Activated CD8-positive, alpha-beta T cell treated with anti-CD3 and anti-CD28 coated beads, Interleukin-2, amount 10 ng/mL, durations not matched to agents 7 days and 5 days (primary cell): ENCODE measurements at regions not wholly inside any gene's neighbourhood (a gene's known extent, or its start where the extent isn't known, plus 50 kb on each side); places are given as distances from the start of the nearest gene placed in this dataset.

Experiments used
- ATAC-seq: fragments of 150-1000 bp; cut with Tn5 transposase; one replicate; pipeline ENCODE4 v1.10.0; 2021; ENCODE audit warnings: moderate library complexity
- CTCF ChIA-PET: fragments of 350-600 bp; sonication (Branson Sonifier 250); formaldehyde crosslinking; loops from one replicate; lab custom pipeline; 2021; ENCODE audit warnings: antibody characterized with exemption; lab: Charles Lee
- POLR2A ChIA-PET: fragments of 350-600 bp; sonication (Branson Sonifier 250); formaldehyde crosslinking; loops from one replicate; lab custom pipeline; 2021; ENCODE audit warnings: antibody characterized with exemption; lab: Charles Lee
- DNase-seq: peaks from one replicate; pipeline ENCODE4 v3.0.0-alpha.2; 2020
- H3K27ac Mint-ChIP-seq: one replicate; pipeline ENCODE4 v1.8.0; 2021; ENCODE audit warnings: mild to moderate bottlenecking, mixed read lengths
- H3K27me3 Mint-ChIP-seq: one replicate; pipeline ENCODE4 v1.8.0; 2021; ENCODE audit warnings: low read depth, mixed read lengths
- H3K36me3 Mint-ChIP-seq: one replicate; pipeline ENCODE4 v1.8.0; 2021; ENCODE audit warnings: low read depth, mixed read lengths
- H3K4me1 Mint-ChIP-seq: one replicate; pipeline ENCODE4 v1.8.0; 2021; ENCODE audit warnings: low read depth, mixed read lengths
- H3K4me3 Mint-ChIP-seq: one replicate; pipeline ENCODE4 v1.8.0; 2021; ENCODE audit warnings: mild to moderate bottlenecking, mixed read lengths
- H3K9me3 Mint-ChIP-seq: one replicate; pipeline ENCODE4 v1.8.0; 2022; ENCODE audit warnings: mixed read lengths; ENCODE audit not compliant: insufficient read depth

DNA sequence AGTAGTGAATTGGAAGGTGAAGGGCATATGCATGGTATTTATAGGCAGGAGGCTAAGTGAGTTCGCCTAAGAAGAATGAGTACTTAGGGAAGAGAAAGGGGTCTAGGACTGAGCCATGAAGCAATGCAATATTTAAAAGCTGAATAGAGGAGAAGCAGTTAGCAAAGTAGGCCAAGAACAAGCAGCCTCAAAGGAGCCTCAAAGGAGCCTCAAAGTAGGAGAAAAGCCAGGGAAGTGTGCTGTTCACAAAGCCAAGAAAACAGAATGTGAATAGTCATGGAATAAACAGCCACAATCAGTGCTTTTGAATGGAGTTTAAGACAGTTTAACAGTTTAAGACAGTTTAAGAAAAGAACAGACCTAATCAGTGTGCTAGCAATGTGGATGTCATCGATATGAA is 762.0 kb downstream of the SORCS1 start:
- no peaks in the 10 kb centered on the region for H3K27me3 Mint-ChIP-seq
- CTCF ChIA-PET: no interaction called here
- no peak overlapping the region for H3K4me3 Mint-ChIP-seq
- DNase-seq (no peak), ATAC-seq (no peak)
- POLR2A ChIA-PET: no interaction called here
- H3K9me3 Mint-ChIP-seq: peaks cover 3% of the 10 kb centered on the region
- no peak overlapping the region for H3K27ac Mint-ChIP-seq
- H3K4me1 Mint-ChIP-seq: no peaks in the 10 kb centered on the region
- H3K36me3 Mint-ChIP-seq: no peaks in the 10 kb centered on the region

DNA sequence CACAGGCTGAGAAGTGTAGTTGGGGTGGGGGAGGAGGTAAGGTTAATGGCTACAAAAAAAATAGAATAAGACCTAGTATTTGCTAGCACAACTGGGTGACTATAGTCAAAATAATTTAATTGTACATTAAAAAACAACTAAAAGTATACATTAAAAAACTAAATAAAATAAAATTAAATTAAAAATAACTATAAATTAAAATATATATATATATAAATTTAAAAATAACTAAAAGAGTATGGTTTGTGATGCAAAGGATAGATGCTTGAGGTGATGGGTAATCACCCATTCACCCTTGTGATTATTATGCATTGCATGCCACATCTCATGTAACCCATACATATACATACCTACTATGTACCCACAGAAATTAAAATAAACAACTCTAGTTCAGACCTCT is 762.5 kb downstream of the SORCS1 start:
- Mint-ChIP-seq H3K36me3 (no peaks in the 10 kb centered on the region), H3K4me3 (no peak overlapping the region), H3K9me3 (peaks cover 3% of the 10 kb centered on the region), H3K27ac (no peak overlapping the region), H3K27me3 (no peaks in the 10 kb centered on the region), H3K4me1 (no peaks in the 10 kb centered on the region)
- DNase-seq (no peak), ATAC-seq (no peak)
- ChIA-PET CTCF (no interaction called here), POLR2A (no interaction called here)

DNA sequence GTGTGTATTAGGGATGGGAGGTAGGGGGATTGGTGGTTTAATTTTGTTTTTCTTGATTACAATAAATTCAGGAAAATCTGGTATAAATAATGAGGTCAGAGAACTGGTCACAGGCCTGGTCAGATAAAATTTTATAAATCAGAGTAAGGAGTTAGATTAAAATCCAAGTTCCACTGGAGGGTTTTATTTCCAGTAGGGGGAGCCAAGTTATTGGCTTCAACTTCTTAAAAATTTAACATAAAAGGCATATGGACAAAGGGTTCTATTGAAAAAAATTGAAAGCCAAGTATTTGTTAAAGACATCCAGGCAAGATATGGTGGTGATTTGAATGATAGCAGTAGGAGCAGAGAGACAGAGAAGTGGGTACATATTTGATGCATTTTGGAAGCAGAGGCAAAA is 763.3 kb downstream of the SORCS1 start:
- no peaks in the 10 kb centered on the region for H3K4me1 Mint-ChIP-seq
- DNase-seq (no peak), ATAC-seq (no peak)
- ChIA-PET CTCF (no interaction called here), POLR2A (no interaction called here)
- H3K36me3 Mint-ChIP-seq: no peaks in the 10 kb centered on the region
- no peaks in the 10 kb centered on the region for H3K27me3 Mint-ChIP-seq
- peaks cover 3% of the 10 kb centered on the region for H3K9me3 Mint-ChIP-seq
- H3K27ac Mint-ChIP-seq: no peak overlapping the region
- H3K4me3 Mint-ChIP-seq: no peak overlapping the region

DNA sequence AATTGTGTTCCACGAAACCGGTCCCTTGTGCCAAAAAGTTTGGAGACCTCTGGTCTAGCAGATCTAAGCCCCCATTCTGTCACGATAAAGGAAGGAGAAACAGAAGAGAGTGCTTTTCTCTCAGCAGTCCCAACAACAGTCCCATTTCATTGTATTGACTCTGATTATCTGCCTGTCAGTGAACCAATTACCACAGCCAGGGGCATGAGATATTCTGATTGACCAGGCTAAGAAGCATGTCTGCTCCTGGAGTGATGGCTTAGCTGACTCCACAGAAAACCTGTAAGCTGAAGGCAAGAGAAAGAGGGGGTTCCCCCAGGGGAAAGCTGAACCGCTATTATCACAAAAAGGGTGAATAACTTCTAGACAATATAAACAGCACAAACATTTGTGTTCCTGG is 765.4 kb downstream of the SORCS1 start:
- no peak overlapping the region for H3K27ac Mint-ChIP-seq
- no peak overlapping the region for H3K4me3 Mint-ChIP-seq
- H3K36me3 Mint-ChIP-seq: no peaks in the 10 kb centered on the region
- no peaks in the 10 kb centered on the region for H3K27me3 Mint-ChIP-seq
- DNase-seq (no peak), ATAC-seq (no peak)
- H3K4me1 Mint-ChIP-seq: no peaks in the 10 kb centered on the region
- POLR2A ChIA-PET: no interaction called here
- peaks cover 5% of the 10 kb centered on the region for H3K9me3 Mint-ChIP-seq
- CTCF ChIA-PET: no interaction called here

DNA sequence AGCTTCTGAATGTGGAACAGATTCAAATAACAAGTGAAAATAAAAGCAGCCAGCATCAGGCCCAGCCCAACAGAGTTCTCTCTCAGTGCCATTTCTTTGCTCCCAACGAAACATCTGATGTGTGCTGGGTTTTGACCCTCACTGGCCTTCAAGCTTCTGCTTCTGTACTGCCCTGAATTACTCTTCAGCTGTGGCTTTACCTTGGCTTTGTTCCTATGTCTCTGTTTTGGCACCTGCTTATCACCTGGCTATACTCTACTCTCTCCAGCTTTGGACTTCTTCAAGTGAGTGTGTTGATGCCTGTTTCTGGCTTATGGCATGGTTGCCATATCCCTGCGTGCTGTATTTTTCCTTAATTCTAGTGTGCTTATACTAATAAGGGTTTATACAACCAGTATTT is 768.3 kb downstream of the SORCS1 start:
- no peaks in the 10 kb centered on the region for H3K36me3 Mint-ChIP-seq
- peaks cover 5% of the 10 kb centered on the region for H3K9me3 Mint-ChIP-seq
- H3K4me3 Mint-ChIP-seq: no peak overlapping the region
- POLR2A ChIA-PET: no interaction called here
- CTCF ChIA-PET: no interaction called here
- no peaks in the 10 kb centered on the region for H3K4me1 Mint-ChIP-seq
- ATAC-seq: no peak
- DNase-seq: no peak
- no peak overlapping the region for H3K27ac Mint-ChIP-seq
- H3K27me3 Mint-ChIP-seq: no peaks in the 10 kb centered on the region

DNA sequence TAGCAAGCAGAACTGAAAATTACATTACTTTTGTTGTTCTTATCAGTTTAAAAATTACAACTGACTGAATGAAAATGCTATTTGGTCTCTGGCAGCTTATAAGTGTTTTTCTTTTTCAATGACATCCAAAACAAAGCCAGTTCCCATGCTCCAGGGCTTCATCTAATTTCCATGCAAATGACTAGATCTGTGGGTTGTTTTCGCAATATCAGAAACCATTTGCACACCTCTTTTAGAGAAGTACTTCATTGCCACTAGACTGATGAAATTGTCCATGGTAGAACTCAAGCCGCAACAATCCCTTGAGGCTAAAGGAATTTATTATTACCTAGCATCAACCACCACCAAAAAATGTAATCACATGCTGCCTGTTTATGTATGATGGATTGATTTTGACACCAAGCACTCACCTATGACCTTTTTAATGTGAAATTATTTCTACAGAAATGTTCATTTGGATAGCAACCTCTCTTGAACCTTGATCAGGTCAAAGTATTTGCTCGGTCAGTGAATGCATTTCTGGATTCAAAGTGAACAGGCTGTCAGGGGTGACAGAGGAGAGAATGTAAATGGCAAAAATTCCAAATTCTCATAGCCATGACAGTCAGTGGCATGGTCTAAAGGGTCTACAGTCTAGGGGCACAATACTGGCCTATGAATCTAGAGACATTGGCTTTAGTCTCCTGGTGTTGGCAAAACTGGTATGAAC is 769.3 kb downstream of the SORCS1 start:
- POLR2A ChIA-PET: no interaction called here

DNA sequence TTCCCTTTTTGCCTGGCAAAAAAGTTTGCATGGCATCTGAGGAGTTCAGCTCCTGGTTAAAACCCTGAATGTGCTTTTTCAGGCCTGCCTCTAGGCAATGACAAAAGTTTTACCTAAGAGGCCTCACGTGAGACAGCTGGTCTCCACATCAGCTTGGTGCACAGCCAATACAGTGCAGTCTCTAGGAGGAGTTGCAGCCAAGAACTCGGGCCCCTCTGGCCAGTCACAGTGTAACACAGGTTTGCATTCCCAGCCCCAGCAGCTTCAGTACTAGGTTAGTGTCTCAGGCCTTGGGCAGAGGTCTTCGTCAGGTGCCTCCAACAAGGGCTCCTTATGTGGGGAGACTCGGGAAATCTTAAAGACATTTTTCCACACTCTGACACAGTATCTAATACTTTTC is 771.7 kb downstream of the SORCS1 start:
- Mint-ChIP-seq H3K9me3 (peaks cover 5% of the 10 kb centered on the region), H3K4me1 (no peaks in the 10 kb centered on the region), H3K4me3 (no peak overlapping the region), H3K36me3 (no peaks in the 10 kb centered on the region), H3K27ac (no peak overlapping the region), H3K27me3 (no peaks in the 10 kb centered on the region)
- CTCF ChIA-PET: no interaction called here
- ATAC-seq (no peak), DNase-seq (no peak)
- POLR2A ChIA-PET: no interaction called here

More for the DNA sequence above, 769.3 kb downstream of the SORCS1 start:
- Mint-ChIP-seq H3K4me1 (no peaks in the 10 kb centered on the region), H3K27me3 (no peaks in the 10 kb centered on the region), H3K4me3 (no peak overlapping the region), H3K36me3 (no peaks in the 10 kb centered on the region), H3K9me3 (peaks cover 5% of the 10 kb centered on the region), H3K27ac (no peak overlapping the region)
- ATAC-seq (no peak), DNase-seq (no peak)
- CTCF ChIA-PET: no interaction called here

DNA sequence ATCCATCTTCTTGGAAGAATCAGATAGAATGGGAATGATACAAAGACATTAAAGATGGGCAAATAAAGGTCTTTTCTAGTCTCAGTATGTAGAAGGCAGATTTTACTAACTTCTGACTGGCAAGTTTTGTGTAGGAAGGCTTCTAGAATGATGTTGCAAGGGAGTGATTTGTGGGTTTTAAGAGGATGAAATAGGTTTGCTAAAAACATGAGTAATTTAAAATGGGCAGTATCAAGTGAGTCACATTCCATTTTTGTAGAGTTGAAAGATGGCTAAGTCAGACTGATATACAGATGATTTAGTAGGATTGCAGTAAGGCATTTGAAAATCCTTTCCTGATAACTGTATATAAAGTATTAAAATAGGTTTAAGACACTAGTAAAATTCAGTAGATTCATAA is 777.4 kb downstream of the SORCS1 start:
- ChIA-PET CTCF (no interaction called here), POLR2A (no interaction called here)
- DNase-seq (no peak), ATAC-seq (no peak)
- Mint-ChIP-seq H3K36me3 (no peaks in the 10 kb centered on the region), H3K9me3 (peaks cover 5% of the 10 kb centered on the region), H3K27ac (no peak overlapping the region), H3K4me1 (no peaks in the 10 kb centered on the region), H3K27me3 (no peaks in the 10 kb centered on the region), H3K4me3 (no peak overlapping the region)

DNA sequence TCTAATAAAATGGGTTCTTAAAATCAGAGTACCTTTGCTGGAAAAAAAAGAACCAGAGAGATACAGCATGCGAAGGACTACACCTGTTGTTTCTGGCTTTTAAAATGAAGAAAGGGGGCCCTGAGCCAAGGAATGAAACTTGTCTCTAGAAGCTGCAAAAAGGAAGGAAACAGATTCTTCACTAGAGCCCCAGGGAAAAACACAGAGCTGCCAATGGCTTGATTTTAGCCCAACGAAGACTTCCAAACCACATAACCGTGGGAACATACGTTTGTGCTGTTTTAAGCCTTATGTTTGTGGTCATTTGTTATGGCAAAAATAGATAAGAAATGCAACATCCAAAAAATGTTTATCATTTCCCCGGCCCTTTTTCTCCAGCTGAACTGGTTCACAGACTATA is 780.0 kb downstream of the SORCS1 start:
- ATAC-seq: no peak
- ChIA-PET POLR2A (no interaction called here), CTCF (no interaction called here)
- H3K9me3 Mint-ChIP-seq: peaks cover 15% of the 10 kb centered on the region
- H3K4me3 Mint-ChIP-seq: no peak overlapping the region
- no peaks in the 10 kb centered on the region for H3K27me3 Mint-ChIP-seq
- no peak overlapping the region for H3K27ac Mint-ChIP-seq
- no peak for DNase-seq
- H3K4me1 Mint-ChIP-seq: no peaks in the 10 kb centered on the region
- H3K36me3 Mint-ChIP-seq: no peaks in the 10 kb centered on the region

DNA sequence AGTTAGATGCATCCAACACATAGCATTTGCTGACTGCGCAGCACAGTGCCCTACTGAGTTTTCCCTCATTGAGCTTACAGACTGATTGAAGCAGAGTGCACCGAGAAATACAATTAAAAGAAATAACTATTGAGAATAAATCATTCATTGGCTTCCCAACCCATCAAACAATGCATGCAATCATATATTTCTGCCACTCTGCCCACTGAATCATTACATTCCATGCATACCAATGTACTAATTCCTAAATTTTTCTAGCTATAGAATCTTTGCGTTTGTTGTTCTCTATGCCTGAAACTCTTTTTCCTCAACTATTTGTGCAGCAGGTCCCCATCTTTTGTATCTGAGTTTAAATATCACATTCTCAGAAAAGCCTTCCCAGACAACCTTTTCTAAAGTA is 783.8 kb downstream of the SORCS1 start:
- Mint-ChIP-seq H3K27me3 (no peaks in the 10 kb centered on the region), H3K9me3 (peaks cover 24% of the 10 kb centered on the region), H3K36me3 (no peaks in the 10 kb centered on the region), H3K27ac (no peak overlapping the region), H3K4me1 (no peaks in the 10 kb centered on the region), H3K4me3 (no peak overlapping the region)
- ATAC-seq (no peak), DNase-seq (no peak)
- ChIA-PET CTCF (no interaction called here), POLR2A (no interaction called here)

DNA sequence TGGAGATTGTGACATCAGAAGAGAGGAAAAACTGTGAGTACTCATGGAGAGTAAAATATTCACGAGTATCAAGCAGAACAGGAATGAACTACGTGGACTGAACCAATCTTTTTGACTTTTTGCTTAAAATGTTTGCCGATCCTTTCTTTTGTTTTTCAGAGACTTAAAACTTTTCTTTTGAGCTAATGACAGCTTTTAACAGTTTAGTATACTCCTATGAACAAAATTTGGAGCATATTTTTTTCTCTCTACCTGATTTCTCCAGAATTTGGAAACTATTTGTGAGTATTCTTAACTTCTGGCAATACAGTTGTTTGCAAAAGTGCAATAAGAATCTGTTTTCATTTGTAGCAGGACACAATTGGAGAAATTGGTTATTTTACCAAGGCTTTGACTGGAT is 786.3 kb downstream of the SORCS1 start:
- Mint-ChIP-seq H3K4me3 (no peak overlapping the region), H3K36me3 (no peaks in the 10 kb centered on the region), H3K4me1 (no peaks in the 10 kb centered on the region), H3K27me3 (no peaks in the 10 kb centered on the region), H3K27ac (no peak overlapping the region), H3K9me3 (peaks cover 22% of the 10 kb centered on the region)
- CTCF ChIA-PET: no interaction called here
- ATAC-seq (no peak), DNase-seq (no peak)
- POLR2A ChIA-PET: no interaction called here

DNA sequence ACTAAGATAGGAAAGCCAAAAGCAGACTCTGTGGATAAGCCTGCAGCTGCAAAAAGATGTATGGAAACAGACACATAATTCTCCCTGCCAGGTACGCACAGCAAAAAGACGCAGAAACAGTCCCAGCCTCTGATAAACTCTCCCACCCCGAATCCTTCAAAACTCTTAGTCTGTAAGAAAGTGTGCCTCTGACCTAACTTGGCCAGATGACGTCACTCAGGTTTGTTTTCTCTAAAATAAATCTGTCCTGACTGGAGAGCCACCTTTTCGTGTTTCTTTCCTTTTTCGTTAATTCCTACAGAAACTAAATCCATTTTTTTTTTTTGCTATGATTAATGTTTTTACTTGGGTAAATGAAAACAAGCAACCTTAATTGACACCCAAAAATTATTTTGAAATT is 793.8 kb downstream of the SORCS1 start:
- Mint-ChIP-seq H3K4me1 (no peaks in the 10 kb centered on the region), H3K9me3 (peaks cover 3% of the 10 kb centered on the region), H3K27me3 (no peaks in the 10 kb centered on the region), H3K36me3 (no peaks in the 10 kb centered on the region), H3K27ac (no peak overlapping the region), H3K4me3 (no peak overlapping the region)
- ChIA-PET CTCF (no interaction called here), POLR2A (no interaction called here)
- ATAC-seq (no peak), DNase-seq (no peak)

DNA sequence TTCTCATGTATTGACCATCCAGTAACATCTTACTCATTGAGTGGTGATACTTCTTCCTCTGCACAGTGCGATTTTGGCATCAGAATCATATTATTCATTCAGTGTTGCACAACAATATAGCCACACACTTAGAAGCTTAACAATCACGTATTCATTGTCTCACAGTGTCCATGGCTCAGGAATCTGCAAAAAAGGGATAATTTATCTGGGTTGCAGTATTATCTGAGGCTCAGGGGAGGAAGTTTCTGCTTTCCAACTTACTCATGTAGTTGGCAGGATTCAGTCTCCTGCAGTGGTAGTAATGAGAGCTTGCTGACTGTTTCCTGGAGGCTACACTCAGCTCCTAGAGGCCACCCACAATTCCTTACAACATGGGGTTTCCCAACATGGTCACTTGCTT is 803.6 kb downstream of the SORCS1 start:
- H3K27me3 Mint-ChIP-seq: no peaks in the 10 kb centered on the region
- no peak overlapping the region for H3K4me3 Mint-ChIP-seq
- POLR2A ChIA-PET: no interaction called here
- peaks cover 3% of the 10 kb centered on the region for H3K9me3 Mint-ChIP-seq
- no peak overlapping the region for H3K27ac Mint-ChIP-seq
- no peaks in the 10 kb centered on the region for H3K4me1 Mint-ChIP-seq
- H3K36me3 Mint-ChIP-seq: no peaks in the 10 kb centered on the region
- DNase-seq (no peak), ATAC-seq (no peak)
- CTCF ChIA-PET: no interaction called here
